H1 (cell line): ENCODE measurements at regions not wholly inside any gene's neighbourhood (a gene's known extent, or its start where the extent isn't known, plus 50 kb on each side); places are given as distances from the start of the nearest gene placed in this dataset.

ENCODE experiments used
- CEBPB ChIP-seq: IDR thresholded peaks from 2 replicates; pipeline ENCODE4 v1.6.1; 2012; ENCODE audit warnings: low read depth, low read length
- CTCF ChIP-seq, 3 experiments: IDR thresholded peaks; 1 replicate in 2 of 3; 2 replicates in 1 of 3; pipeline versions ENCODE4 v1.5.1 to v1.6.1; 2011; ENCODE audit warnings: low read length in 3 of 3, mild to moderate bottlenecking in 3 of 3, inconsistent platforms in 2 of 3, low read depth in 1 of 3, moderate library complexity in 1 of 3; ENCODE audit not compliant: insufficient read depth in 1 of 3; ENCODE audit errors: control extremely low read depth in 1 of 3
- EZH2 ChIP-seq: fragments of 200-600 bp; sonication (generic); IDR thresholded peaks from 2 replicates; pipeline ENCODE4 v1.7.1; 2012; ENCODE audit warnings: low read depth, mild to moderate bottlenecking, moderate library complexity, low read length, inconsistent platforms; ENCODE audit not compliant: severe bottlenecking
- KDM1A ChIP-seq: fragments of 200-600, 300-600 bp; sonication (generic); IDR thresholded peaks from 2 replicates; pipeline ENCODE4 v1.7.1; 2016; ENCODE audit warnings: mild to moderate bottlenecking, low read length, borderline replicate concordance

- TF ChIP-seq CTCF (IDR thresholded peaks at IDR 0.05; ENCODE audit: control extremely low read depth in 1 of 3, insufficient read depth in 1 of 3, low read depth in 1 of 3, low read length in 3 of 3) (no peak), EZH2 (no peak), CEBPB (no peak), KDM1A (no peak)
Observed at GRCh38 chr16:60230666-60231065, 1496.5 kb upstream of the GOT2 start.
